Adrenal gland (tissue), 9 donors: ENCODE measurements at regions not wholly inside any gene's neighbourhood (a gene's known extent, or its start where the extent isn't known, plus 50 kb on each side); places are given as distances from the start of the nearest gene placed in this dataset.
A peak's percentile ranks its signal among the peaks of the same experiment; 100 is the strongest.

ENCODE experiments used
- DNase-seq, 7 donors: peaks; one replicate each; pipeline ENCODE4 v3.0.0-alpha.2; 2019 to 2020
- H3K27ac ChIP-seq, 5 donors: fragments of 200-600 bp; sonication (generic) in 4 of 5; 1 replicate in 3 of 5; 2 replicates in 2 of 5; pipeline versions ENCODE4 v1.5.1 to v1.8.0; 2016 to 2020; ENCODE audit warnings: mild to moderate bottlenecking in 1 of 5
- H3K27me3 ChIP-seq: fragments of 200-600 bp; 2 replicates; pipeline ENCODE4 v1.8.0; 2021
- H3K36me3 ChIP-seq, 2 donors: fragments of 200-600 bp; replicated peaks in 1 of 2; 1 replicate in 1 of 2; 2 replicates in 1 of 2; pipeline versions ENCODE4 v1.5.1 to v1.8.0; 2018 to 2022
- H3K4me1 ChIP-seq, 2 donors: fragments of 200-600 bp; replicated peaks in 1 of 2; 1 replicate in 1 of 2; 2 replicates in 1 of 2; pipeline versions ENCODE4 v1.5.1 to v1.8.0; 2018 to 2021
- H3K4me3 ChIP-seq, 4 donors: fragments of 200-600 bp; sonication (generic) in 3 of 4; one replicate each; pipeline ENCODE4 v1.5.1; 2016 to 2018
- H3K9me3 ChIP-seq, 3 donors: fragments of 200-600 bp; sonication (generic) in 1 of 3; replicated peaks in 1 of 3; 1 replicate in 2 of 3; 2 replicates in 1 of 3; pipeline versions ENCODE4 v1.5.1 to v1.8.0; 2016 to 2021
- CTCF ChIP-seq, 6 experiments: fragments of 450-650 bp in 4 of 6; fragments of 200-600 bp in 2 of 6; sonication (generic) in 1 of 6; IDR thresholded peaks; 1 replicate in 5 of 6; 2 replicates in 1 of 6; pipeline versions ENCODE4 v1.5.1 to v1.8.0; 2016 to 2021; ENCODE audit warnings: antibody characterized with exemption in 6 of 6, mild to moderate bottlenecking in 2 of 6, moderate library complexity in 1 of 6
- POLR2A ChIP-seq, 2 donors: fragments of 450-650 bp; IDR thresholded peaks; one replicate each; pipeline ENCODE4 v1.6.1; 2017; ENCODE audit warnings: antibody characterized with exemption in 2 of 2, mild to moderate bottlenecking in 2 of 2, moderate library complexity in 1 of 2
- WGBS, 4 donors: extraction: QIAGEN DNeasy Blood & Tissue Kit in 2 of 4; methylation state at CpG; one replicate each; pipeline versions ENCODE4 v1.1.5 to v1.1.7; 2013 to 2017; 5-methylcytosine and 5-hydroxymethylcytosine counted together
- intact Hi-C, 2 donors: fragments of 100-400 bp; cut with DNase I; formaldehyde crosslinking; loops; one replicate each; pipeline versions ENCODE4 v1.14.1 to v1.15.0; 2022 to 2023
- donor health status: healthy with polysubstance abuse.
- donor health status: Bipolar disorder and iron deficiency.
- donor health status: DM: yes; HTN: yes; CAD: no.
- donor health status: DM: no; HTN: no; CAD: no.
- donor health status: DM: no; HTN: no; CAD: no.

DNA sequence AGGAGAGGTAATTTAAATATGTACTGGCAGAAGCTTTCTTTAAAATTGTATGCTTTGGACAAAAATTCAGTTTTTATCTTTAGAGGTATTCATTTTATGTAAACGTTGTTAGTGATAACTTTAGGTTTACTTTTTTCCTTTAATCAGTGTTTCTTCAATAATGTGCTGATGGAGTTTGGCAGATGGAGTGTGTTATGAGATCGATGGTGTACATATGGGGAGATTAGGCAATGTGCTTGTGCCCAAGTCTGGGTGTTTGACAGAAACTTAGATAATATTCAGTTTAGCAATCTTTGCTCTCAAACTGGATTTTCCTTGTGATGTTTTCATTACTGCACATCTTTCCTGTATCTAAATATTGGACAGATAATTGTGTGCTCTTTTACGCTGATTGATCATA, 425.4 kb downstream of the JRKL start:
- Histone ChIP-seq H3K9me3 (no peaks in the 10 kb centered on the region), H3K36me3 (no peaks in the 10 kb centered on the region), H3K4me3 (no peak overlapping the region), H3K27ac (no peak overlapping the region), H3K4me1 (no peaks in the 10 kb centered on the region), H3K27me3 (no peaks in the 10 kb centered on the region)
- 60 to 66% (median 63%) methylated on average over 3 of the region's 3 CpGs for WGBS, 4 donors
- DNase-seq = no peak
- TF ChIP-seq POLR2A (IDR thresholded peaks at IDR 0.05) = no peak
- TF ChIP-seq CTCF (IDR thresholded peaks at IDR 0.05) = no peak
- intact Hi-C loops = no loop called here

- H3K9me3 ChIP-seq = no peaks in the 10 kb centered on the region
- no peaks in the 10 kb centered on the region for H3K27me3 ChIP-seq
- no peaks in the 10 kb centered on the region for H3K36me3 ChIP-seq
- no peak for TF ChIP-seq CTCF (IDR thresholded peaks at IDR 0.05)
- TF ChIP-seq POLR2A (IDR thresholded peaks at IDR 0.05) = no peak
- intact Hi-C loops = no loop called here
- 59 to 75% (median 70%) methylated on average over 3 of the region's 3 CpGs for WGBS, 4 donors
- H3K27ac ChIP-seq = no peak overlapping the region
- DNase-seq = no peak
- no peak overlapping the region for H3K4me3 ChIP-seq
- H3K4me1 ChIP-seq = no peaks in the 10 kb centered on the region
Observed at GRCh38 chr11:96817482-96818399, 427.9 kb downstream of the JRKL start.

- 43 to 55% (median 47%) methylated on average over 4 of the region's 4 CpGs for WGBS, 4 donors
- no peak overlapping the region for H3K27ac ChIP-seq
- intact Hi-C loops = loop anchor here in 1 of 2 donors (5.0 to 10.0 kb wide), 2 partner anchors 315 to 362 kb away; no protein-coding TSS in a partner anchor
Observed at GRCh38 chr11:96827164-96827563, 437.4 kb downstream of the JRKL start.

GRCh38 chr11:96841792-96842191, 452.0 kb downstream of the JRKL start:
- 77 to 90% (median 87%) methylated on average over 2 of the region's 2 CpGs for WGBS, 4 donors
- intact Hi-C loops = no loop called here
- H3K27me3 ChIP-seq = no peaks in the 10 kb centered on the region
- no peak for DNase-seq
- H3K4me3 ChIP-seq = no peak overlapping the region
- no peak overlapping the region for H3K27ac ChIP-seq
- no peaks in the 10 kb centered on the region for H3K9me3 ChIP-seq
- TF ChIP-seq POLR2A (IDR thresholded peaks at IDR 0.05) (no peak), CTCF (IDR thresholded peaks at IDR 0.05) (no peak)
- no peaks in the 10 kb centered on the region for H3K36me3 ChIP-seq
- no peaks in the 10 kb centered on the region for H3K4me1 ChIP-seq

More at GRCh38 chr11:96827164-96827563, 437.4 kb downstream of the JRKL start:
- Histone ChIP-seq H3K4me1 (no peaks in the 10 kb centered on the region), H3K9me3 (no peaks in the 10 kb centered on the region), H3K4me3 (no peak overlapping the region), H3K36me3 (no peaks in the 10 kb centered on the region), H3K27me3 (no peaks in the 10 kb centered on the region)
- peak in 6 of 7 donors; percentile 16 to 32 (median 20) for DNase-seq
- TF ChIP-seq POLR2A (IDR thresholded peaks at IDR 0.05) (no peak), CTCF (IDR thresholded peaks at IDR 0.05) (peak in 5 of 6 experiments; percentile 33 to 56 (median 44))
